HG03342 (cell line): ENCODE measurements at regions not wholly inside any gene's neighbourhood (a gene's known extent, or its start where the extent isn't known, plus 50 kb on each side); places are given as distances from the start of the nearest gene placed in this dataset.
"Not testable (repeated sequence)": the region's sequence is repeated elsewhere in the genome, so short reads cannot be mapped to it uniquely, and the experiment has no call there.

Experiments used
- ATAC-seq: cut with Tn5 transposase; IDR thresholded peaks from one replicate; pipeline ENCODE4 v1.9.1; 2021; ENCODE audit warnings: mild to moderate bottlenecking, moderate library complexity; ENCODE audit not compliant: unreplicated experiment

GRCh38 chr3:5583920-5584319, 396.4 kb downstream of the EDEM1 start:
- ATAC-seq = no peak

DNA sequence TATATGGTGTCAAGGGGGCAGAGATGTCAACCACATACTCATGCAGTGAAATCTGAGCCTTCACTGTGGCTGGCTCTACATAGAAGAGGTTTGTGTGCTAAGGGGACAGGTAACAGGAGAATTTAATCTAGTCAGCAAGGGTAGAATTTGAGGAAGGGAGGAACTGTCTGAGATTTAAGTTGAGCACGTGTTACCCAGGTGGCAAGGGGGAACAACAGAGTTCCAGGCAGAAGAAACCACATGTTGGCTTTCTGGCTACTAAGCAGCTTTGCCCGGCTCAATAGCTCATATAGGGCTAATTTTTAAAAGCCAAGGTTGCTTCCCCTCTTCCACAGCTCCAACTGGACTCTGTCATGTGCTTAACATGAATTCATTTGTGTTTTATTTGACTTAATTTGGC, 397.6 kb downstream of the EDEM1 start:
- ATAC-seq = no peak

GRCh38 chr3:5606884-5607472, 419.5 kb downstream of the EDEM1 start:
- no peak for ATAC-seq

DNA sequence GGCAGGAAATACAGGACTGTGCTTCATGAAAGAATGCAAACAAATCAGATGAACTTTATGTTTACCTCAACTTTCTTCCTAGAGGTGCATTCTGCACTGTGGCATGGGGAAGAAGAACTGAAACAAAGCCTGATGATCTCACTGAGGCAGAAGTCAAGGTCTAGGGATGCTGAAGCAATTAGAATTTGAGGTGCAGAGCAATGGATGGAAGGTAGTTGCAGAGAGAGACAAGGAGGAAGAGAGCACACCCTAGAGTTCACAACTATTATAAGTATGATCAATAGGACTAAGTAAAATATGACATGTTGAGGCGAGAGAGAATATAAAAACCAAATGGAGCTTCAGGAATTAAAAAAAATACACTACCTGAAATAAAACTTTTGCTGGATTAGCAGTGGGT, 420.1 kb downstream of the EDEM1 start:
- ATAC-seq = no peak

DNA sequence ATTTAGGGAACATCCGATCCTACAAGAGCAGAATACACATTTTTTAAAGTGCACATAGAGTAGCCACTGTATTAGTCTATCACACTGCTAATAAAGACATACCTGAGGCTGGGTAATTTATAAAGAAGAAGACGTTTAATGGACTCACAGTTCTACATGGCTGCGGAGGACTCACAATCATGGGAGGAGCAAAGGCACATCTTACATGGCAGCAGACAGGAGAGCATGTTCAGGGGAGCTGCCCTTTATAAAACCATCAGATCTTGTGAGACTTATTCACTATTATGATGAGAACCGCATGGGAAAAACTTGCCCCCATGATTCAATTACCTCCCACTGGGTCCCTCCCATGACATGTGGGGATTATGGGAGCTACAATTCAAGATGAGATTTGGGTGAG, 421.5 kb downstream of the EDEM1 start:
- not testable (repeated sequence) for ATAC-seq

GRCh38 chr3:5613599-5613998, 426.1 kb downstream of the EDEM1 start:
- no peak for ATAC-seq

DNA sequence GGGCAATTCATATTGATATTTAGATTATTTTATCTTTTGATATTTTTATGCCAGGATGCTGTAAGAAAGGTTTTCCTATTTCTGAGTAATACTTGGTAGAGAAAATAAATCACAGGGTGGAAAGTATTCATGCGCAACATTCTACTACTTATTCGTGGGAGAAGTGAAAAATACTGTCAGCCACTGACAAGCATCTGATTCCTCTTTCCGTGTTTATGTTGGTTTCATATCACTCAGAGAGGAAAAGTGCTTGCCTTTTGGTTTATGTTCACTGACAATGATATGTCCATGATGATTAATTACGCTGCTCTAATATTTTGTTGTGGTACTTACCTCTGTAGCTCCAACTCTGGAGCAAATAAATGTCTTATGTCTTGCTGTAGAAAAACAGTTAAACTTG, 429.4 kb downstream of the EDEM1 start:
- ATAC-seq = no peak

DNA sequence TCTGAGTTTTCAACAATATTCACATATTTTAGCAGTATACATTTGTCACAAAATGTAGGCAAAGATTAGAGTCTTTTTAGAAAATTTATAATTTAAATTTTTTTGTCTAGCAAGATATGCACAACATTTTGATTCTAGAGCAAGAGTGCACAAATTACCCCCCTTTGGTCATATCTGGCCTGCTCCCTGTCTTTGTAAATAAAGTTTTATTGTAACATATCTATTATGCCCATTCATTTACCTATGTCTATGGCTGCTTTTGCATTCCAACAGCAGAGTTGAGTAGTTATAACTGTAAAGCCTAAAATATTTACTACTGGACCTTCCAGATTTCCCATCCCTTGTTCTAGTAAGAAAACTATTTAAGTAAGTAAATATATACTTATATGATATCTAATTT, 430.7 kb downstream of the EDEM1 start:
- no peak for ATAC-seq

GRCh38 chr3:5630406-5630805, 442.9 kb downstream of the EDEM1 start:
- ATAC-seq = no peak

- no peak for ATAC-seq
Observed at GRCh38 chr3:5633960-5634359, 446.5 kb downstream of the EDEM1 start.

DNA sequence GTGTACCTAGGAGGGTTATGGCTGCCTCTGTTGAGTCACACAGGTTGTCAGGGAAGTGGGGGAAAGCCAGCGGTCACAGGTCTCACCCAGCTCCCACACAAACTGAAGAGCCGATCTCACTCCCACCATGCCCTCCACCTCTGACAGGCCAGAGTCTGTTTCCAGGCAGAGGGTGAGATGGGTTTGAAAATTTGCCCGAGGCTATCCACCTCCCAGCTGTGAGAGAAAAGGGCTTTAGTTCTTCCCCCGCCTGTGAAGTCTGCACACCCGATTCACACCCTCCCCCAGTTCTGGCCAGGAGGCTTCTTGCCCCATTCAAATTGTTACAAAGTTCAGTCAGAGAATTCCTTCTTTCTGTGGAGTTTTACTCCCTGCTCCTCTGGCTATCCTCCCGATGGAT, 446.9 kb downstream of the EDEM1 start:
- no peak for ATAC-seq

DNA sequence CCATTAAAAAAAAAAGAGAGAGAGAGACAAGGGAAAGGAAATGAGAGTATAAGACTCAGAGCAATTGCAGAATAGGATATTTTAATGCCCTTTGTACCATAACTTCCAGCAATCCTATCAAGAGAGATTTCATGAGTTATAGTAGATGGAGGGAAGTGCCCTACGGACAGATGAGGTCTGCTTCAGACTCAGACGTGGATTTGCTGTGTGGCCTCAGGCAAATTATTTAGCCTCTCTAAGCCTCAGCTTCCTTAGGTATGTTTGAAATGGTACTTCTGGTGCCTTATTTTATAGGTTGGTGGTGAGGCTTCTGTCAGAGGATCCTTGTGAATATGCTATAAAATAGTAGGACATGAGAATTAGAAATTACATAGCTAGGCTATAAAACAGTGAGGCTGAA, 448.2 kb downstream of the EDEM1 start:
- ATAC-seq = no peak

DNA sequence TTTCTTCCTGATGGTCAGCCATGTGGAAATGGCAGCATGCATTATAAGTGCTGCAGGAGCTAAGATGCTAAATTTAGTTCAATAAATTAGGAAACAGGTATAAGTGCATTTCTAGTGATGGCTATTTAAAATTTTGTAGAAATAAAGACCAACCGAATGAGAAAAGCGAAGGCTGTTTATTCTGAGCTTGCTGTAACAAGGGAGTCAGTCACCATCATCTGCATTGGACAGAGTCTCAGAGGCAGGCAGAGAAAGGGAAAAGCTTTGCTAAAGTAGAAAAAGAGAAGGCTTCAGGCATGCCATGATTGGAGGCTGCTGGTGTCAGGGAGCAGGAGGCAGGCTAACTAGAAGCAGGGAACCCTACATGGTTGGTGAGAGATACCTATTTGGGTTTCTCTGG, 451.0 kb downstream of the EDEM1 start:
- no peak for ATAC-seq

DNA sequence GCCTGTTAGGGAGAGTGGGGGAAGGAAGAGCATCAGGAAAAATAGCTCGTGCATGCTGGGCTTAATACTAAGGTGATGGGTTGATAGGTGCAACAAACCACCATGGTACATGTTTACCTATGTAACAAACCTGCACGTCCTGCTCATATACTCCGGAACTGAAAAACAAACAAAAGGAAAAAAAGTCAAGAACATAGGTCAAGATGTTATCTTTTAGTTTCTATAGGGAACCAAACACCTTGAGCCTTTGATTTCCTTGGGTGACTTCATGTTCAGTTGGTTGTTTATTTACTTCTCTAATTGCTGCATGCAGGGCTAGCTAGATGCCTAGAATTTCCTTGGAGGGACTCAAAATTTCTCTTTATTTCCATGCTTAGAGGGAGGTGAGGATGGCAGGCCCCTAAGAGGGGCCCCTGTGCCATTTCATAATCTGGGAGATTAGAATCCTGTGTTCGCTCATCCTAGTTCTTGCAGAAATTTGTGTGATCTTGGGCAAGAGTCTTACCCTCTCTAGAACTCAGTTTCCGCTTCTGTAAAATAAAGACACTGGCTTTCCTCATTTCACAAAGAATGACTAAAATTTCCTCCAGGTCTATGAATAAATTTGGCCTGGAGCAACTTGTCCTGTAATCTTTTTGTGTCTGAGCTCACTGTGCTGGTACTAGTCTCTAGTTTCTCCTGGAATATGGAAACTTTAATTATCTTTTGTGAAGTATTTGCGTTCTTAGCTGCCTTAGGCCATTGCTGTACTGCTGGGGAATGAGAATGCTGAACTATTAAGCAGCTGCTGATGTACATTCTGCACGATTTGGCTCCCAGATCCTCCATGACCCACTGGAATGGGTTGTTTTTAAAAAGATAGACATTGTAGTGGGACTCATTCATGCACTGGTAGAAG, 457.5 kb downstream of the EDEM1 start:
- no peak for ATAC-seq

GRCh38 chr3:5645692-5646410, 458.3 kb downstream of the EDEM1 start:
- ATAC-seq = no peak

GRCh38 chr3:5650303-5650702, 462.8 kb downstream of the EDEM1 start:
- no peak for ATAC-seq

- no peak for ATAC-seq
Observed at GRCh38 chr3:5651351-5651750, 463.8 kb downstream of the EDEM1 start.

GRCh38 chr3:5653426-5654143, 466.1 kb downstream of the EDEM1 start:
- ATAC-seq = no peak

DNA sequence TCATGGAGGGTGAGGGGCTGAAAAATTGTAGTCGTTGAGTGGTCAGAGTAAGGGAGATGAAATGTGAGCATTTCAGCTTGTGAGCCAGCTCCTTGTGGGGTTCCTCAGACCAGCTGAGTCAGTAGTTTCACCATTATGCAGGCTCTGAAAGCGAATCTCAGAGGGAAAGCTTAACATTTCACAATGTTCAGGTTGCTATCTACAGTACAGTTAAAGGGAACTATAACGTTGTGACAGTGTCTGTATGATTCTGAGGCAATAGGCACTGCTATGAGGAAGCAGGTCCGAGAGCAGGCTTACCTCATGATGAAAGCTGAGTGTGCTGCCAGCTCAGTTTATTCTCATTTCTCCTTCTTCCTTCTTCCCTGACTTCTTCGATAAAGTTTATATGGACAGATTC, 469.6 kb downstream of the EDEM1 start:
- ATAC-seq = no peak

DNA sequence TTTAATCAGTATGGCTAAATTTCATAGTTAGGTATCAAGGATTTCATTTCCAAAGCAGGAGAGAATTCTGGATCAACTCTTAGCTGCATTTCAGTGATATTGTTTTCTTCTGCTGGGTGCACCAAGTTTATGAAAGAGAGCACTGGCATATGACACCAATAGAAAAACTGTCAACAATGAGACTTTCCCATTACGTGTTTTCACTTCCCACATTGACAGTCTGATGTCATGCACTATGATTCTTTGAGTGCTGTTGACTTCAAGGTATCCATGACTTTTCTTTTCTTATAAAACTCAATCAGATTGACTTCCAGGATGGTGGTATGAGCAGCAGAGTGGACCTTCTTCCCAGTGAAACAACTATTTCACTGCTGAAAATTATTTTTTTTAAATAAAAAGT, 476.1 kb downstream of the EDEM1 start:
- ATAC-seq = no peak

DNA sequence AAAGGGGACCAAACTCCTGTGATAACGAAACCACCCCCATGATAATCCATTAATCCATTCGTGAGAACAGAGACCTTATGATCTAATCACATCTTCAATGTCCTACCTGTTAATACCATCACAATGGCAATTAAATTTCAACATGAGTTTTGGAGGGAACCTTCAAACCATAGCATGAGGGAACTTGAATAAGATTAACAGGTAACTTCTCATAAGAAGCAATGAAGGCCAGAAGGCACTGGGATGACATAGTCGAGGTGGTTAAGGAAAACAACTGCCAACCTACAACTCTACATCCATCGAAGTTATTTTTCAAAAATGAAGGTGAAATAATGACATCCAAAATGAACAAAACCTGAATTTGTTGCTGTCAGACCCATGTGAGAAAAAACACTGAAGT, 478.9 kb downstream of the EDEM1 start:
- ATAC-seq = no peak
